ENCODE measurements at regions not wholly inside any gene's neighbourhood (a gene's known extent, or its start where the extent isn't known, plus 50 kb on each side); places are given as distances from the start of the nearest gene placed in this dataset.

GRCh38 chrX:30067677-30068076 lies 147.7 kb upstream of the MAGEB2 start:
- TF ChIP-seq CTCF (conservative IDR thresholded peaks at IDR 0.05 in 1 of 2, IDR thresholded peaks at IDR 0.05 in 1 of 2; ENCODE audit: low read depth in 1 of 2, low read length in 2 of 2): no peak
- no peak for TF ChIP-seq EZH2 (IDR thresholded peaks at IDR 0.05; ENCODE audit: low read length, missing control alignments)

Data from fibroblast of lung (primary cell).